ENCODE measurements at regions not wholly inside any gene's neighbourhood (a gene's known extent, or its start where the extent isn't known, plus 50 kb on each side); places are given as distances from the start of the nearest gene placed in this dataset.

DNA sequence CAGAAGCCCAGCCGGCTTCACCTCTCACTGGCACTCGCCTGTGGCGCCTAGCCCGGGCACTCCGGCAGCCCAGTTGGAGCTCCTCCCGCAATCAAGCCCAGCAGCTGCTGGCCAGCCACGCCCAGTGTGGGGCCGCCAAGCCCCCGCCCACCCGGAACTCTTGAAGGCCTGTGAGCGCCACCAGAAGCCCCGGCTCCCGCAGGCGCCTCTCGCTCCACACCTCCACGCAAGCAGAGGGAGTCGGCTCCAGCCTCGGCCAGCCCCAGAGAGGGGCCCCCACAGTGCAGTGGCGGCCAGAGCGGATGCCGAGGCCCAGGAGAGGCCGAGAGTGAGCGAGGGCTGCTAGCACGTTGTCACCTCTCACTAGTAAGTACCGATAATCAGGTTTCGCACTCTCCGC lies 240.7 kb downstream of the TFEC start:
- TF ChIP-seq POLR2A (IDR thresholded peaks at IDR 0.05): no peak
- TF ChIP-seq, protein P1, sequence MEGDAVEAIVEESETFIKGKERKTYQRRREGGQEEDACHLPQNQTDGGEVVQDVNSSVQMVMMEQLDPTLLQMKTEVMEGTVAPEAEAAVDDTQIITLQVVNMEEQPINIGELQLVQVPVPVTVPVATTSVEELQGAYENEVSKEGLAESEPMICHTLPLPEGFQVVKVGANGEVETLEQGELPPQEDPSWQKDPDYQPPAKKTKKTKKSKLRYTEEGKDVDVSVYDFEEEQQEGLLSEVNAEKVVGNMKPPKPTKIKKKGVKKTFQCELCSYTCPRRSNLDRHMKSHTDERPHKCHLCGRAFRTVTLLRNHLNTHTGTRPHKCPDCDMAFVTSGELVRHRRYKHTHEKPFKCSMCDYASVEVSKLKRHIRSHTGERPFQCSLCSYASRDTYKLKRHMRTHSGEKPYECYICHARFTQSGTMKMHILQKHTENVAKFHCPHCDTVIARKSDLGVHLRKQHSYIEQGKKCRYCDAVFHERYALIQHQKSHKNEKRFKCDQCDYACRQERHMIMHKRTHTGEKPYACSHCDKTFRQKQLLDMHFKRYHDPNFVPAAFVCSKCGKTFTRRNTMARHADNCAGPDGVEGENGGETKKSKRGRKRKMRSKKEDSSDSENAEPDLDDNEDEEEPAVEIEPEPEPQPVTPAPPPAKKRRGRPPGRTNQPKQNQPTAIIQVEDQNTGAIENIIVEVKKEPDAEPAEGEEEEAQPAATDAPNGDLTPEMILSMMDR (IDR thresholded peaks at IDR 0.05): no peak
